ENCODE measurements at regions not wholly inside any gene's neighbourhood (a gene's known extent, or its start where the extent isn't known, plus 50 kb on each side); places are given as distances from the start of the nearest gene placed in this dataset.

- DNase-seq: no peak
These were observed 70.2 kb downstream of the HRH4 start for GRCh38 chr18:24530630-24531111.

- no peak for DNase-seq
These were observed 73.8 kb downstream of the HRH4 start for GRCh38 chr18:24534271-24534670.

- no peak for DNase-seq
These were observed 74.3 kb downstream of the HRH4 start for GRCh38 chr18:24534737-24535136.

DNA sequence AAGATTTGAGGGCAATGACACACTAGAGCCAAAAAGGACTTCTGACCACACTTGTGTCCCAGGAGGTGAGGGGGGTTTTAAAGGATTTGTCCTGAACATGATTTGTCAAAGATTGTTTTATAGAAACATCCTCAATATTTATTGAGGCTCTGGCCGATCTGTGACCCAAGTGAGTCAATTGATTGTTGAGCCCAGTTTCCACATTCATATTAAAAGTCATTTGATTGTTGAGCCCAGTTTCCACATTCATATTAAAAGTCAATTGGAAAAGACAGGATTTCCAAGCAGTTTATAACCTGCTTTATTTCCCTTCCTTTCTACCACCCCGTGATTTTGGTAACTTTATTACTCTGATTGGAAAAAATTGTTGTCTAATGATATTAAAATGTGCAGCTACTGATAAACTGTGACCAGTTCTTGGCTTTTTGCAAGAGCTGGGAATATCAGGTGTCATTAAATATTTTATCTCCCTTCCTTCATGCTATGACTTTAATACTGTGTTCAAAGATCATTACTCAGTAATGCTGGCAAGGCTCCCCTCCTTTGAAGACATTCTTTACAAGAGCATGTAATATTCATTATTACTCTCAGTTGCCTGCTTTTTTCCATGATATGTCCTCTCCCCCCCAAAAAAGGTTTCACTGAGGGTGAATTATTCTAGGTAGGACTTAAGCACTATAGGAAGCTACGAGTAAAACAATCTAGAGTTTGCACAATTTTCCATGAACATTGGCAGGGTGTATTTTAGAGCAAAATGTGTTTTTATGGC lies 75.3 kb downstream of the HRH4 start:
- no peak for DNase-seq

GRCh38 chr18:24536326-24536725 lies 75.9 kb downstream of the HRH4 start:
- no peak for DNase-seq

DNA sequence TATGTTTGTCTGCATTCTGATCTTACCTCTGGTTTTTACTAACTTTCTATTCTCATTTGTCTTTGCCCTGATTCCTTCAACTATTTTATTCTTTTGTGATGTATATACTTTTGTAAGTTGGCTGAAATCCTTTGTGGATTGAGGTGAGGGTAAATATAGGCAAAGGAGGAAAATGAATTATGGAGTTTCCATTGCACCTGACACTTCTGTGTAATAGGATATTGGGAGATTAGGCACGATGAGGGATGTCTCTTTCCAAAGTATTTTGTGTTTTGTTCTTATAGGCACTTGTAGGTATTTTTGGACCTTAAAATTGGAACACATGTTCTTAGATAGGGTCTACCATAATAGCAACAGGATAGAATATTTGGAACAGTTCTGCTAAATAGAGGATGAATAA lies 76.4 kb downstream of the HRH4 start:
- no peak for DNase-seq

DNA sequence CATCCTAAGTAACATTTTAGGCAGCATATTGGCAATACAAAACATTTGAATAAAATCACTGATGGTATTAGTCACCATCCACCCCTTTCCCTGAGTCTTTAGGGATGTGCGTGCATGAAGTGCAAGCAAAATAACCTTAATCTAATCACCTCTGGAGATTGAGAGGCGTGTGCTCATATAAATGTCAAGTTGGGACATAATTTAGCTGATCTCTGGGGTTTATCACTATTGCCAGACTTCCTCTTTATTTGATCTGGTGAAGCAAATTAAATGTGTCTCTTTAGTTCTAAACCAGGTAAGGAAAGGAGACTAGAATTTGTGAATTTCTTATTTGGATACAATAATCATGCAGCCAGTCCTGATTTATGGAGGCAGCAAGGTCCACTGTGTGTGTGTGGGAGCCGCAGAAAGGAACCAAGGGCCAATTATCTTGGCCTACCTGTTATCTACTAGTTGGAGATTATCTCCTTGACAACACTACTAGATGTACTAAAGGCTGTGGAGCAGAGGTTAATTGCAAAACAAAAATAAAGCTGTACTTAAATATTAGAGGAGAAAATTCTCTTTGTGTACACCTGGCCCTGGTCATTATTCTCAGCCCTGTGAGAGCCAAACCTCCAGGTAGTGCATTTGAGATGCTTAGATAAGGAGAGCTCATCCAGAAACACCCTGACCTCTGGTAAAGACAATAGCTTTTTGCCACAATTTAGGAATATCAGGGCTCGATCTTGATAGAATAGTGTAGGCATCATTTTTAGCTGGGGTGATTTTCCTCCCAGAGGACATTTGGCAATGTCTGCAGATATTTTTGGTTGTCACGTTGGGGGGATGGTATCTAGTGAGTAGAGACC lies 78.2 kb downstream of the HRH4 start:
- no peak for DNase-seq

GRCh38 chr18:24539866-24540617 lies 79.6 kb downstream of the HRH4 start:
- no peak for DNase-seq

DNA sequence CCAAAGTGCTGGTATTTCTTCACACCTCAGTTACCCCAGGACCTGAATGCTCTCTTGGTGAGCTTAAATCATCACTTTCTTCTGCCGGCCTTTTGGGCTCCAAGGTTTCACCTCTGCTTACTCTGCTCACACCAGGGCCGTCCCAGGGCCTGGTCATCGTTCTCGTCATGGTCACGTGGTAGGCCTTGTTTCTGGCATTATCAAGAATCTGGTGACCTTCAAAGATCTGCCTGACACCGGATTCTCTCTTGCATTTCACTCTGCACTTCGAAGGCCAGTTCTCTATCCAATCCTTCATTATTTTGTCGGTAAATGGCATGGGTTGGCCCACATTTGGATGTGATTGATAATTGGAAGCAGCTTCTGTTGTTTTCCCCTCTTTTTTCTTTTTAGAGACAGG lies 80.5 kb downstream of the HRH4 start:
- DNase-seq: no peak

DNA sequence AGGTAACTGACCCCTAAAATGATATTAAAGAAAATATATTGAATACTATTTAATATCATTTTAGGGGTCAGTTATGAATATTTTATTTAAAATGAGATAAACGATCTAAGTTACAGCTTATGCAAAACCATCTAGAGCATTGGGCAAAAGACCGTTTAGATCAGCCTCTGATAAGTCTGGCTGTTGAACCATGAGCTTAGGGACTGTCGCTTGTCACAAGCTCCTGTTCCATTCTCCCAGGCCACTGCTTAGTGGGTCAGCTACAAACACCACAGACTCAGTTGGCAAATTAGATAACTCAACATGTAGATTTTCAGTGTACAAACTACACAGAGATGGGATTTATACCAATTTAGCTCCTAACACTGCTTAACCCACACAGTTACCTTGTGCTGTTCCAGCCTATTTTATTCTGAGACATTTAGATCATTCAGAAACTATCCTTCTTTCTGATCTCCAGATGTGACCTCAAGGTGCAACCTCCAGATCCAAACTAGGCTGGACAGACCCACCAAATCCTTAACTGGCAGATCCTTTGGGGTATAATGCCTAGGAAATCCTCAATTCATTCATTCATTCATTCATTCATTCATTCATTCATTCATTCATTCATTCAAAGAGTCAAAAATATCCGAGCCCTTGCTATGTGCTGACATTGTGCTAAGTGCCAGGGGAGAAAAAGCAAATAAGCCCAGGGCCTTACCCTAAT lies 82.8 kb downstream of the HRH4 start:
- DNase-seq: no peak

GRCh38 chr18:24543795-24544498 lies 83.5 kb downstream of the HRH4 start:
- DNase-seq: no peak

- DNase-seq: no peak
These were observed 84.5 kb downstream of the HRH4 start for GRCh38 chr18:24544949-24545348.

DNA sequence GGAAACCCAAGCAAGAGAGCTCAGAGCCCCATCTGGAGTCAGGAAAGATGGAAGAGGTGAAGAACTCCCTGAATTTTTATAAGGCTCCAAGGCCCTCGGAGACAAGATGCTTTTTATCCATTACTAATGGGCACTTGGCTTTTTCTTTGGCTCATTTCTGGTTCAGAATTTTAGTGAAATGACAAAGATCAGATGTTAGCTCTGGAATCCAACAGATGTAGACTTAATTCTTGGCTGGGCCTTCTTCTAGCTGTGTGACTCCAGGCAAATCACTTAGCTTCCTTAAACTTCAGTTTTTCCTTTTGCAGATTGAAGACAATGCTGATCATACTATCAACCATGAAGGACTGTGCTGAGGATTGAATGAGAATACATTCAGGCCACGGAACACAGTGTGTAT lies 85.2 kb downstream of the HRH4 start:
- DNase-seq: no peak

DNA sequence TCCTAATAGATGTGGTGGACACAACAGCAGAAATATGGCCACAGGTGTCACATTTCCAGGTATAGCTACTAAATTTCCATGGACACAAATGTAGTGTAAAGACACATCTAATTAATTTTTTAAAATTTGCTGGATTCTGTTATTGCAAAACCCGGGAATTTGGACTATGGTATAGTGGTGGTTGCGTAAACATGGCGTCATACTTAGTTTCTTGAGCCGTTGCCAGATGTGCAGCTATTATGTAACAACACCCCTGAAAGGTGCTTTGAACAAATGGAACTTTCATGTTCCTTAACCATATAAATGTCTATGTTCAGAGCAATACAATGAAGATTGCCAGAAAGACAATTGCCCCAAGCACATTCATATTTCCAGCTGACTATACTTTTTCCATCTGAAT lies 85.9 kb downstream of the HRH4 start:
- DNase-seq: no peak

GRCh38 chr18:24548583-24548982 lies 88.1 kb downstream of the HRH4 start:
- DNase-seq: no peak

DNA sequence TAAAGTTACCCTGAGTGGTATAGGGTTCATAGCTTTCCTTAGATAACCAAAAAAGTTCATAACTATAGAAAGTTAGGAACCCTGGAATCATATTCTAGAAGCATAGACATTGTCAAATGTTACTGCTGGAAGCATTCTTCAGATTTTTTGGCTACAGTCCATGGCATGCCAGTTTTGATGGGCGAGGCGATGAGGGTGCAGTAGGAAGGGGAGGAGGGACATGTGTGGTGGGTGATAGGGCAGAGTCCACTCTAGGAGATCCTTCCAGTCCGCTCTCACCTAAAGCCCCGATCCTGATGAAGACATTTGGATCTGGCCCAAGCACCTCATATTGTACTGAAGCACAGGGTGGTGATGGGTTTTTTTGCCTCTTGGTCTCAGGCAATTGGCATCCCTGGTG lies 91.8 kb downstream of the HRH4 start:
- DNase-seq: no peak

DNA sequence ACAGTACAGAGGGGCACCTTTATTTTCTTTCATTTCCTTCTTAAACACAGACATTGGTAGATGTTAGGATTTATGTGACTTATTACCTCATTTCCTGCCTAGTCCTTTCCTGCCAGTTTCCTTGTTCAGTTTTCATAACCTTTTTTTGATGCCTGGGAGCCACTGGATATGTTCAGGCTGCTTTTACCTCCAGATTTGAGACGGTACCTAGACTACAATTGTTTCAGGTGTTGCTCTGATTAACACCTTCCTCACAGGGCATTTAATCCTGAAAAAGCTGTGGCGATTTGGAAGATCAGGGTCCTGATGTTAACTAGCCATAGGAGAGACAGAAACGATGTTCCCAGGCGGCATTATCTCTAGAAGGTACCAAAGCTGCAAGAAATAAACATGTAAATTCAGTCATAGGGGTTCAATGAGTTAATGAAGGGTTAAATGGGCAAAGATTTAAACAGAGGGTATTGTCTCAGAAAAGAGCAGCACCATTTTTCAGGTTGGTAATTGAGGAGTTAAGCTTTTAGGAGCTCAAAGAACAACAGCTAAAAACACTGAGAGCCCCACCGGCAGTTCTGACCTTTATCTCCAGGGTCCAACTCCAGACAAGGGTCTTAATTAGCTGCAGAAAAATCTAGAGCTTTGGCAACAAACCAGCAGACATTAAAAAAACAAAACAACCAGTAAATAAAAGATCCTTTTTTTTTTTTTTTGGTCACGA lies 93.3 kb downstream of the HRH4 start:
- no peak for DNase-seq

DNA sequence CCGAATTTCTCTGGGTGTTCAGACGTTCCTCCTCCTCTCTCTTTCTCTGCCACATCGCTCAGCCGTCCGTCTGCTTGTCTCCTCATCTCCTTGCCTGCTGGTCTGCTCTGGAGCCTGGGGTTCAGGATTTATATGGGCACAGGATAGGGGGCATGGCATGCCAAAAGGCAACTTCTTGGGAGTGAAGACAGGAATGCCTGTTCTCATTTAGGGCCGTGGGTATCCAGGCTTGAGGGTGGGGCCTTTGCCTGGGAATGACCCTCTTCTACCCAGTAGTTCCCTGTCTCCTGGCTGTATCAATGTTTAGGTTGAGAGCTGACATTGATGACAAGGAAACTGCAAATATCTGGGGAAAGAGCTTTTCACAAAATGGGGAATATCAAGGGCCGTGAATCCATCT lies 98.0 kb downstream of the HRH4 start:
- DNase-seq: no peak

DNA sequence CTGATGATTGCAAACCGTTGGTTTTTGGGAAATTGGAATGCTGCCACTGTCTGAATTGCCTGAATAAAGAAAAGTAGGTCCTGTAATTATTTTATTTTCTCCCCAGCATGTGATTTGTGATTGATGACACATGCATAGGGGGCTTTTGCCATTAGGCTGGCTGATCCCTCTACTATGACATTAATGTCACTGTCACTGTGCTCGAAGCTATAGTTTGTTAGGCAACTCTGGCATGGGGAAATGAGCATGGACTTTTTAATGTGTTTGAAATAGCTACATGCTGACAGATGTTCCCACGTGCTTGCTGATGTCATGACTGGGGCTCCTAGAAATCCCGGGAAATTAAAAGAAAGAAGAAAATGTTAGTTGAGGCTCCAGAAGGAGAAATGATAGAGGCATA lies 99.1 kb downstream of the HRH4 start:
- no peak for DNase-seq

DNA sequence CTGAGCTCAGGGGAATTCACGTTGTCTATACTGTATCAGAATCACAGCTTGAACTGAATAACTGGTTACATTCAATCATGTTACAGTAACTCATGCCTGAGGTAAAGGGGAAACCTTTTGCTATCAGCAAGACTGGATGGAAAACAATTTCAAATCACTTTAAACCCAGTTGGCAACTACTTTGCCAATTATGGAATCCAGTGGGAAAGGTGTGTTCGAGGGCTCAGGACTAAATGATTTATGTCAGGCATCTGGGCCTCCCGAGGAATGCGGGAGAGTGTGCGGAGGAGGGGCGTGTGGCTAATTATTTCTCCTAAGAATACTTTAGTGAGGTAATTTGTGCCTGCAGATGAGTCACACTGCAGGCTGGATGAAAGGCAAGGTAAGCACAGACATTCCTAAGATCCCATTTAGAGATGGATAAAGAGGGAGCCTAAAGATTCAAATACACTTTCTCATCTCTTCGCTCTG lies 100.1 kb downstream of the HRH4 start:
- no peak for DNase-seq

GRCh38 chr18:24561369-24561965 lies 101.0 kb downstream of the HRH4 start:
- no peak for DNase-seq
